Mesodermal cell (in vitro differentiated cells): ENCODE measurements at regions not wholly inside any gene's neighbourhood (a gene's known extent, or its start where the extent isn't known, plus 50 kb on each side); places are given as distances from the start of the nearest gene placed in this dataset.

ENCODE experiments used
- H3K27ac ChIP-seq: 2 replicates; pipeline ENCODE4 v1.7.0; 2013; ENCODE audit warnings: mild to moderate bottlenecking, low read depth, low read length, moderate library complexity; ENCODE audit not compliant: severe bottlenecking
- H3K36me3 ChIP-seq: 2 replicates; pipeline ENCODE4 v1.7.1; 2013; ENCODE audit warnings: mild to moderate bottlenecking, low read length, moderate library complexity; ENCODE audit not compliant: control insufficient read depth, insufficient read depth
- H3K4me1 ChIP-seq: one replicate; pipeline ENCODE4 v1.7.1; 2013; ENCODE audit warnings: mild to moderate bottlenecking, low read length; ENCODE audit not compliant: insufficient read depth, control insufficient read depth, poor library complexity, severe bottlenecking
- H3K4me3 ChIP-seq: 2 replicates; pipeline ENCODE4 v1.7.0; 2013; ENCODE audit warnings: low read length, control low read depth, mild to moderate bottlenecking; ENCODE audit not compliant: insufficient read depth, poor library complexity, severe bottlenecking; ENCODE audit errors: extremely low read depth
- H3K9me3 ChIP-seq: 2 replicates; pipeline ENCODE4 v1.7.1; 2013; ENCODE audit warnings: mild to moderate bottlenecking, low read length, moderate library complexity; ENCODE audit not compliant: control insufficient read depth
- whole genome bisulfite sequencing, 2 experiments: methylation state at CpG; one replicate each; pipeline ENCODE4 v1.1.5; 2013; ENCODE audit warnings: missing lambda C conversion rate in 2 of 2; ENCODE audit not compliant: insufficient coverage in 2 of 2; 5-methylcytosine and 5-hydroxymethylcytosine counted together

DNA sequence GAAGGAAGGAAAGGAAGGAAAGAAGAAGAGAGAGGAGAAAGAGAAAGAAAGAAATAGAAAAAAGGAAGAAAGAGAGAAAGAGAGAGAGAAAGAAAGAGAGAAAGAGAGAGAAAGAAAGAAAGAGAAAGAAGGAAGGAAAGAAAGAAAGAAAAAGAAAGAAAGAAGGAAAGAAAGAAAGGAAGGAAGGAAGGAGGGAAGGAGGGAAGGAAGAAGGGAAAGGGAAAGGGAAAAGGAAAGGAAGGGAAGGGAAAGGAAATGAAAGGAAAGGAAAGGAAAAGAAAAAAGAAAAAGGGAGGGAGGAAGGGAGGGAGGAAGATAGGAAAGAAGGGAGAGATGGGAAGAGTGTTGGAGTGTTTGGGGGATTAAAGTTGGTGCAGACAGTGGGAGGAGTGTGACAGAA is 450.1 kb downstream of the GBE1 start:
- Histone ChIP-seq H3K27ac (no peak overlapping the region), H3K9me3 (peaks cover 4% of the 10 kb centered on the region)

DNA sequence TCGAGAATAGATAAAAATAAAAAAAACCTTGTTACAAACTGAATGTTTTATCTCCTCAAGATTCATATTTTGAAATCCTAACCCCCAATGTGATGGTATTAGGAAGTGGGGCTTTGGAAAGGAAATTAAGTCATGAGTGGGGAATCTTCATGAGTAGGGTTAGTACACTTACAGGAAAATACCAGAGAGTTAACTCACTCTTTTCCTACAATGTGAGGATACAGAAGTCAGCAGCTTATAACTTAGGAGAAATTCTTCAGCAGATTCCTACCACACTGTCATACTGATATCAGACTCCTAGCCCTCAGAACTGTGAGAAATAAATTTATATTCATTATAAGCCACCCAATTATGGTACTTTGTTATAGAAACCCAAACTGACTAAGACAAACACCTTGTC is 453.1 kb downstream of the GBE1 start:
- Histone ChIP-seq H3K9me3 (no peaks in the 10 kb centered on the region), H3K4me3 (no peak overlapping the region), H3K36me3 (no peaks in the 10 kb centered on the region), H3K27ac (peak overlapping the region; percentile 12), H3K4me1 (peaks cover 17% of the 10 kb centered on the region)
- no CpG with 5 or more reads among the region's 1 CpG for WGBS, 2 experiments

More for the DNA sequence above, 450.1 kb downstream of the GBE1 start:
- H3K36me3 ChIP-seq, result no peaks in the 10 kb centered on the region
- peaks cover 17% of the 10 kb centered on the region for H3K4me1 ChIP-seq
- H3K4me3 ChIP-seq, result no peak overlapping the region

DNA sequence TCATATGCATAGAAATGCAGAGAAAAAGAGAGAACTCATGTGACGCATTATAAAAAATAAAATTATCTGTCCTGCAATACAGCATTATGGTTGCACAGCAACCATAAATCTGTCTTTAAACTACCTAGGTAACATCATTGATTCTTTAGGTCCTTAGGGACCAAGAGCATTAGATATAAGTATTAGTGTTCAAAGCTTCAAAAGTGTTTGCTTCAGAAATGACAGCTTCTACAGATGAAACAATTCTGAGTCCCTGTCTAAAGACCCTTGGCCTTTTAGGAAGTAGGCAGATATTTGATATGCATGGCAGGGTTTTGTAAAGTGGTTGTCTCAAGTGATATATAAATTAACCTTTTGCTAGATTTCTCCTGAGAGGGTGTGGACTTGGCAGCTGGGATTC is 454.2 kb downstream of the GBE1 start:
- H3K4me3 ChIP-seq, result no peak overlapping the region
- no peaks in the 10 kb centered on the region for H3K9me3 ChIP-seq
- no peak overlapping the region for H3K27ac ChIP-seq
- H3K36me3 ChIP-seq, result no peaks in the 10 kb centered on the region
- WGBS, 2 experiments, result no CpG with 5 or more reads among the region's 1 CpG
- peaks cover 17% of the 10 kb centered on the region for H3K4me1 ChIP-seq

DNA sequence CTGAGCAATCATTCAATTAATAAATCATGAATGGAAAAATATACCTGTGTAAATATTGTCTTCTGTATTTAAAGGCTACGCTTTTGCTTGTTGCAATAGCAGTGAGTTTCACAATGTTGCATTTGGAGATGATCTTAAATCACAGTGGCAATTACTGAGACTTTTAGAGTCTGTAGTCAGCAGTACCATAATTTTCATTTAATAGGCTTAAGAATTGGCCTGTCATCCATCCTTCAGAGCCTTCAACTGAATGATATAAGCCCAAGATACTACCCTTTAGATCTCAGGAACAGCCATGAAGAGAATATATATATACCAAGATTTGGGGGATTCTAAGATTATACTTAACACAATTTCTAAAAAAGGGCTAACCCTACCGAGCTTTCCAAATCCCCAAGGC is 458.1 kb downstream of the GBE1 start:
- H3K4me3 ChIP-seq, result no peak overlapping the region
- peaks cover 10% of the 10 kb centered on the region for H3K4me1 ChIP-seq
- no peak overlapping the region for H3K27ac ChIP-seq
- H3K9me3 ChIP-seq, result no peaks in the 10 kb centered on the region
- WGBS, 2 experiments, result no CpG with 5 or more reads among the region's 2 CpGs
- no peaks in the 10 kb centered on the region for H3K36me3 ChIP-seq

DNA sequence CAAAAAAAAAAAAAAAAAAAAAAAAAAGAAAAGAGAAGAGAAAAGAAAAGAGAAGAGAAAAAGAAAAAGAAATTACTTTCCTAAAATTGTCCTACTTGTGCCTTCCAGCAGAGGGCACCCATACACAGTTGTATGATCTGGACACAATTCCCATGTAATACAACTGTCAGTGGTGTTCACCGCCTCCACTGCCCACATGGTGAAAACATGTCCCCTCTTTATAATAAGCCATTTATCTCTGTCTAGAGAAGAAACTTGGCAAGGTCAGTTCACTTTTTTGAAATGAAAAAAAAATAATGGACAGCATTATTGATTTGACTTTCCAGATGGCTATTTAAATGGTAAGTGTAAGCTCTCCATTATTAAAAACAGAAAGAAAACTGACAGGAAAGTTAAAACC is 459.4 kb downstream of the GBE1 start:
- Histone ChIP-seq H3K27ac (no peak overlapping the region), H3K9me3 (no peaks in the 10 kb centered on the region), H3K4me3 (no peak overlapping the region)

DNA sequence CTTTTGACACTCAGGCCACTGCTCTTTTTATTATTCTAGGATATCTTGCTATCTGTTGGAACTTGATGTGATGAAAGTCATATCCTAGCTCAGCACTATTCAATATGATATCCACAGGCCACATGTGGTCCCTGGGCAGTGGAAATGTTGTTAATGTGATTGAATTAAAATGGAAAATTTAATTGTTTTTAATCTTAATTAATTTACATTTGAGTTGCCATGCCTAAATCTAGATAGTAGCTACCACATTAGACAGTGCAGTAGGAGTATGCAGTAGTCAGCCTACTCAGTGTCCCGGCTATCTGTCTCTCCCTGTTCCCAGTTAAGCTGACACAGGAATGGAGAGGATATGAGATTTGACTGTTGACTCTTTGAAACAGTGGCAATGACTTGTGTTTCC is 460.2 kb downstream of the GBE1 start:
- H3K36me3 ChIP-seq, result no peaks in the 10 kb centered on the region
- no peak overlapping the region for H3K27ac ChIP-seq
- no peak overlapping the region for H3K4me3 ChIP-seq
- WGBS, 2 experiments, result no CpG with 5 or more reads among the region's 1 CpG
- H3K4me1 ChIP-seq, result peaks cover 3% of the 10 kb centered on the region
- no peaks in the 10 kb centered on the region for H3K9me3 ChIP-seq

More for the DNA sequence above, 459.4 kb downstream of the GBE1 start:
- Histone ChIP-seq H3K4me1 (peaks cover 3% of the 10 kb centered on the region), H3K36me3 (no peaks in the 10 kb centered on the region)
- 20 to 60% methylated on average over 1 of the region's 1 CpG for WGBS, 2 experiments

DNA sequence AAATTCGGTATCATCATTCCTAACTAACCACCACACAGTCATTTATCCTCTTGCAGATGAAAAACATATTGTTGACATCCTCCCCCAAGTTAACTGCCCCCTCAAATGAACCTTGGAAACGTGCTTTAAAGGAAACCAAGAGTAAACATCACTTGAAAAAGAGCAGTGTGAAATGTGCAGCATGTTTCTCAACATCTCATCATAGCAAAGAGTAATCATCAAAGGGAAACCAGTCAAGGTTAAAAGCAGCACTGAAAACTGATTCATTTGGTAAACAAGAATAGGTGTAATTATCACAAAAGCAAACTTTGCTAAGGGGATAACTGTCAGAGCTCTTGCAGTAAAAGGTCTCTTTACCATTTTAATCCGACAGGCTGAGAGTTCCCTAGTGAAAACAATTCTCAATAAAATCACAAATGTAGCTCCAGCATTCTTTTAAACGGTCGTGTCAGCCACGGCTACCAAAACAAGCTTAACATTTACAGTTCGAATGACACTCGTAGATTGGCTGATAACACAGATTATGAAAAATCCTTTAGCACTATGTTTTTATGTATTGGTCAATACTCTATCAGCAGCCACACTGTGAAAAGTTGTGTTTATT is 461.0 kb downstream of the GBE1 start:
- Histone ChIP-seq H3K4me3 (no peak overlapping the region), H3K36me3 (no peaks in the 10 kb centered on the region), H3K4me1 (peaks cover 3% of the 10 kb centered on the region), H3K9me3 (no peaks in the 10 kb centered on the region), H3K27ac (no peak overlapping the region)
- 78 to 91% methylated on average over 4 of the region's 8 CpGs for WGBS, 2 experiments

DNA sequence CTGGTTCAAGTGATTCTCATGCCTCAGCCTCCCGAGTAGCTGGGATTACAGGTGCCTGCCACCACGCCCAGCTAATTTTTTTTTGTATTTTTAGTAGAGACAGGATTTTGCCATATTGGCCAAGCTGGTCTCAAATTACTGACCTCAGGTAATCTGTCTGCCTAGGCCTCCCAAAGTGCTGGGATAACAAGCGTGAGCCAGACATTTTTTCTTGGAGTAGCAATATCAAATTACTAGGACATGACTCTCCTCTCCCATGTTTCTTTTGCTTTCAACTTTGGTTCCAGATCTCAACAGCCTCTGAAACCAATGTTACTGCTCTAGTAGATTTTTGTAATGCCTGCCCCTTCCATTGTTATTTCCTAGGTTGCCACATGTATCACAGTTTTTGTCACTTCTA is 462.0 kb downstream of the GBE1 start:
- WGBS, 2 experiments, result 90 to 95% methylated on average over 2 of the region's 3 CpGs
- no peaks in the 10 kb centered on the region for H3K9me3 ChIP-seq
- no peak overlapping the region for H3K4me3 ChIP-seq
- H3K27ac ChIP-seq, result no peak overlapping the region
- no peaks in the 10 kb centered on the region for H3K36me3 ChIP-seq
- peaks cover 3% of the 10 kb centered on the region for H3K4me1 ChIP-seq

DNA sequence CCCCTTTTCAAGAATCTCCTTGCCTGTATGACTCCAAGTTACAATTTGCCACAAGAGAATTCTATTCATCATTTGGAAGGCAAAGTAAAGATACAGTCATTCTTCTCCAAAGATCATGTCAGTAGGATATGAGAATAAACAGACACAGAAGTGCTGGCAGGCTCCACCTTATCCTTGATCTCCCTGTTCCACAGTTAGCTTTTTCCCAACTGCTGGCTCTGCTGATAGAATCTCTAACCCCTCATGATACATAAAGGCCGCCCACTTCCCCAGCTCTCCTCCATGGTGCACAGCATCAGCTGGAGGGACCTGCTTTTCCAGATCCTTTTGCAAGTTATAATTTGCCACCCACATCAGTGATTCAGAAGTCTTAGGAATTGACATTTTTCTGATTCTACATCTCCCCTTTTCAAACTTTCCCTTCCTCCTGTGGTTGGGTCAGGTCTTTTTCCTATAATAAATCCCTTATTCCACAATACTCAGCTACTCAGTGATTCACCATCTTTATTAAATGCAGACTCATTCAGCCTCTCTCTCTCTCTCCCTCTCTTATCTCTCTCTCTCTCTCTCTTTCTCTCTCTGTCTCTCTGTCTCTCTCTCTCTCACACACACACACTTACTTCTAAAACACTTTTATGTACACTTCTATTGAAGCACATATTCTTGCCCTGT is 465.4 kb downstream of the GBE1 start:
- Histone ChIP-seq H3K9me3 (no peaks in the 10 kb centered on the region), H3K4me1 (peaks cover 11% of the 10 kb centered on the region), H3K36me3 (no peaks in the 10 kb centered on the region), H3K4me3 (no peak overlapping the region), H3K27ac (peak overlapping the region; percentile 64)
- WGBS, 2 experiments, result 100% methylated on average over 1 of the region's 1 CpG; no CpG with 5 or more reads in 1 of the 2 experiments

DNA sequence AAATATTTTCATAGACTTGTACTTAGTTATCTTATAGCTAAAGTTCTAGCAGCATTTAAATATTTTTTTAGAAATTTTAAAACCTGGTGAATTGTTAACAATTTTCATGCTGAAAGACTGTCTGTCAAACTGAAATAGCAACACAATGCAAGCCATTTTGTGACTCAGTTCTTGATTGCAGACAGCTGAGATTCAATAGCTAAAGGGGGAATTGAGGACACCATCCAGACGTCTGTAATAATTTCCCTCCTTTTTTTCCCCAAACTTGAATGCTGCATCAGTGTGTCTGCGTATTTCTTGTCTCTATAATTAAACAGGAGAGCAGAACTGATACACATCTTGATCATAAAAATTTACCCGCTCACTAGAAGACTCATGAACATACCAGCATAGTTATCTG is 468.3 kb downstream of the GBE1 start:
- whole genome bisulfite sequencing, 2 experiments, result 64 to 92% methylated on average over 2 of the region's 3 CpGs

DNA sequence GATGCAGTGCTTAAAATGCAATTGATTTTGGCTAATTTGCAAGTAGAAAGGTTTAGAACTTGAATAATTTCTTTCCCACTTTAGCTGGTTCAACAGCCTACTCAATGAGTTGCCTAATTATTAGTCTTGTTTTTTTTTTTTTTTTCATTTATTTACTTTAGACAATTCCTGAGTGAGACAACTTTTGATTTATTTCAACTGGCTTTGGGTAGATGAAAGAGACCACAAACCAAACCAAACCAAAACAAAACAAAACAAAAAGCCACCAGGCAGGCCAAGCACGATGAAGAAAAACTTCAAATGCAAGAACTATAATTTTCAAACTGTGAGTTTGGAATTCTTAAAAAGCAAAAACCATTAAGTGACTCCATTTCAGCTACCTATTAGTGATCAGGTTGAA is 469.9 kb downstream of the GBE1 start:
- Histone ChIP-seq H3K27ac (no peak overlapping the region), H3K36me3 (no peaks in the 10 kb centered on the region), H3K9me3 (no peaks in the 10 kb centered on the region), H3K4me1 (peaks cover 8% of the 10 kb centered on the region), H3K4me3 (no peak overlapping the region)
- WGBS, 2 experiments, result no CpG with 5 or more reads among the region's 1 CpG

More for the DNA sequence above, 468.3 kb downstream of the GBE1 start:
- Histone ChIP-seq H3K27ac (no peak overlapping the region), H3K36me3 (no peaks in the 10 kb centered on the region), H3K9me3 (no peaks in the 10 kb centered on the region), H3K4me3 (no peak overlapping the region), H3K4me1 (peaks cover 8% of the 10 kb centered on the region)
